GM12874 (cell line): ENCODE measurements at regions not wholly inside any gene's neighbourhood (a gene's known extent, or its start where the extent isn't known, plus 50 kb on each side); places are given as distances from the start of the nearest gene placed in this dataset.

Experiments
- TF ChIP-seq, protein P1 (sequence below): IDR thresholded peaks from 2 replicates; pipeline ENCODE4 v1.5.1; 2011; ENCODE audit warnings: low read depth, mild to moderate bottlenecking, control low read depth, low read length, moderate library complexity; ENCODE audit not compliant: insufficient read depth

DNA sequence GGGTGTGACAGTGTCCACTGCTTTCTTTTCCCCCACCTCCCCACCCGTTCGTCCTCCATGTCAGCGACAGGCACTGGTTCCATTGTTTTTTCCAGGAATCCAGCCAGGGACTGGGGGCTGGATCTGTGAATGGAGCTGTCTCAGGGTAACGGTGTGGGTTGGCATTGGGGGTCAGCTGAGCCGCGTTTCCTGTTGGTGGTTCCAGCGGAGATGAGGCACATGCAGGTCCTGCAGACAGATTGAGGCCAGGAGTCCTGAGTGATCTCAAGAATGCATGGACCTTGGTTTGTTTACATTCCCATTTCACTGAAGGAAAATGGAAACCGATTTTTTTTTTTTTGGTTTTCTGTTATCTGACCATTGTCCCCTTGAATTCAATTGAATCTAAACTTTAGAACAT lies 303.9 kb downstream of the FGF9 start:
- TF ChIP-seq, protein P1, sequence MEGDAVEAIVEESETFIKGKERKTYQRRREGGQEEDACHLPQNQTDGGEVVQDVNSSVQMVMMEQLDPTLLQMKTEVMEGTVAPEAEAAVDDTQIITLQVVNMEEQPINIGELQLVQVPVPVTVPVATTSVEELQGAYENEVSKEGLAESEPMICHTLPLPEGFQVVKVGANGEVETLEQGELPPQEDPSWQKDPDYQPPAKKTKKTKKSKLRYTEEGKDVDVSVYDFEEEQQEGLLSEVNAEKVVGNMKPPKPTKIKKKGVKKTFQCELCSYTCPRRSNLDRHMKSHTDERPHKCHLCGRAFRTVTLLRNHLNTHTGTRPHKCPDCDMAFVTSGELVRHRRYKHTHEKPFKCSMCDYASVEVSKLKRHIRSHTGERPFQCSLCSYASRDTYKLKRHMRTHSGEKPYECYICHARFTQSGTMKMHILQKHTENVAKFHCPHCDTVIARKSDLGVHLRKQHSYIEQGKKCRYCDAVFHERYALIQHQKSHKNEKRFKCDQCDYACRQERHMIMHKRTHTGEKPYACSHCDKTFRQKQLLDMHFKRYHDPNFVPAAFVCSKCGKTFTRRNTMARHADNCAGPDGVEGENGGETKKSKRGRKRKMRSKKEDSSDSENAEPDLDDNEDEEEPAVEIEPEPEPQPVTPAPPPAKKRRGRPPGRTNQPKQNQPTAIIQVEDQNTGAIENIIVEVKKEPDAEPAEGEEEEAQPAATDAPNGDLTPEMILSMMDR: no peak

DNA sequence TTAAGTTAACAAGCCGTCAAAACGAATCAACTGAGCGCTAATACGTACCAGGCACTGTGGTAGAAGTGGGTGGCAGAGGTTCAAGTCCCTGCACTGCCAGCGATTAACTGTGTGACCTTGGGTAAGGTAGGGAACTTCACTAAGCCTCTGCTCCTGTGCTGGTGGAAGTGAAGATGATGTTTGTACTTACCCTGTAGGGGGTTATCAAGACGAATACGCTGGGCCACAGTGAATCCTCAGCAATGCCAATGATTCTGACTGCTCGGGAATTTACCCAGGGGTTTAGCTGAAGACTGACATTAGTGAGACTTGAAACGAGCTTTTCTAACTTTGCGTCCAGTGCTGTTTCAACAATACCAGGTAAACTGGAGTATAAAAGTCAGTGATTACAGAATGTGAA lies 305.3 kb downstream of the FGF9 start:
- TF ChIP-seq, protein P1: no peak

DNA sequence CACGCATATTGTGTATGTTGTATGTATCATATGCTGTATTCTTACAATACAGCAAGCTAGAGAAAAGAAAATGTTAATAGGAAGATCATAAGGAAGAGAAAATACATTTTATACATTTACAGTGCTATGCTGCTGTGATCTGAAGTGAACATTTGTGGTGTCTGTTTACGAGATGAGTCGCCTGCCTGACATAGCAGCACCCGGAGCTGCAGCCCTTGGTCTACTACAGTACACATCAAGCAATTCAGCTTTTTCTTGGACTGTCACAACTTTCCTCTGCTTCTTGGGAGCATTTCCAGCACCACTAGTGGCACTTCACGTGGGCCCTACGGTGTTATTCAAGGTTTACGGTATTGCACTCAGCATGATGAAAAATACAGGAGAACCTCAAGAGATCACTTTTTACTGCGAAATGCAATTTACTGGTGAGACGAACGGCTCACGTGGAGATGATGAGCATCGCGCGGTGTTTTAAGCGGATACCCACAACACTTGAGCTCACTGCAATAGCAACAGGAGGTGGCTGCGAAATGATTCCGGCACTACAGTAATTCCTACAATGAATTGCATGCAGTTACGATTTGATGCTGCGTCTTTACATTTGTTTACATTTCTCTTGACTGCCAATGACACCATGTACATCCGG lies 308.4 kb downstream of the FGF9 start:
- TF ChIP-seq, protein P1: no peak

DNA sequence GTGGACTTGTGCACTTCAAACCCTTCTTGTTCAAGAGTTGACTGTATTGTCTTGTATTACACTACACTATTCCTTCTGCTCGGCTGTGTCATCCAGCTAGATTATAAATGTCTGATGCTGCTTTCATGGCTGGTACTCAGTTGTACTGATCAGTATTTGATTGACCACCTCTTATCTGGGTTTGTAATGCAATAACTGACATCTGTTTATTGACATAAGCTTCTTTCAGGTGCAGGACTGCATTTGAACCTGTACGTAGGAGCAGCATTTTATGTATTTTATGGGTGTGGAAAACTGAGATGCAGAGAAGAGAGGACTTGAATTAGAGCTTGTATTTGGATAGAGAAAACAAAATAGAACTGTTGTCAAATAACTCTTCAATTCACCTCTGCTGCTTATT lies 309.2 kb downstream of the FGF9 start:
- TF ChIP-seq, protein P1: no peak

DNA sequence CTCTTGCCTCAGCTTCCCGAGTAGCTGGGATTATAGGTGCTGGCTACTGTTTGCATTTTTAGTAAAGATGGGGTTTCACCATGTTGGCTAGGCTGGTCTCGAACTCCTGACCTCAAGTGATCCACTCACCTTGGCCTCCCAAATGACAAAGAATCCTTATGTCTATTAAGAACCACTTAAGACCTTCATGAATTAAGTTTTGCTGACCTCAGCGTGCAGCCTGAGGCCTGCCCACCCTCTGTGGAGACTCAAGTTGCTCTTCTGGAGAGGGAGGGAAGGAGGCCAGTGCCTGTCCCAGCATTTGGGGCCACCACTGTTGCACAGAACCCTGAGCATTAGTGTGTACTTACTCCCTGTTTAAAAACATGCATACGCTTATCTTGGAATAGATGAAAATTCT lies 313.3 kb downstream of the FGF9 start:
- TF ChIP-seq, protein P1: no peak

DNA sequence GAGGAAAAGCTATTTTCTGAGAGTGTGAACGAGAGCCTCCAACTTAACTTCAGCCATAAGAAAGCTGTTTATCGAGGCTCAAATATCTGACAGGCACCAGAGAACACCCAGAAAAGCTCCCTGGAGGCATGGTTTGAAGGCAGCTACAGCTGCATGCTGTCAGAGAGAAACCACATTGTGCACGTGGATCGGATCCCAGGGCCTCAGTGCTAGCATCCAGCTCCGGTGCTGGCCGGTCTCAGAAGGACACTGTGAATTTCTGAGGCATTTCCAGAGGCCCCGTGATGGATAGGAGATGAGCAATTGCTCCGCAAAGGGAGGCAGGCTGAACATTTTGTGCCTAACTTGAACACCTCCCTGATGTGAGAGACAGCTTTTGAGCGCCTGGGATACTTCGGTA lies 315.7 kb downstream of the FGF9 start:
- TF ChIP-seq, protein P1: no peak

DNA sequence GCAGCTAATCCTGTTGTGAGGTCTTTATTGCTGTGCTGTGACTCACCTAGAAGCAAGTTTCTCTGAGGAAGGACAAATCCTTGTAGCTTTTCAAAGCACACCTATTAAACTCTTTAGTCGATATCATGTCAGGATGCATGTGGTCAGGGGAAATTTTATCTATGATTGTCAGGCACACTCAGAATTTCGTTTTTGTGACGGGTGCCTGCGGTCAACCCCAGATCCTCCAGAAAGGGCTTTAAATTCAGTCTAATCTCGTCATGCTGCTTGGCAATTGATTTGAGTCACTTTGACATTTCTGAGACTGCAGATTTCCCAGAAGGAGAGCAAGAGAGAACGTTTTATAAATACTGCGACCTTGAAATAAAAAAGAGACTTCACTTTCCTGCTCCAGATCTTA lies 316.9 kb downstream of the FGF9 start:
- TF ChIP-seq, protein P1: no peak
